ENCODE measurements at regions not wholly inside any gene's neighbourhood (a gene's known extent, or its start where the extent isn't known, plus 50 kb on each side); places are given as distances from the start of the nearest gene placed in this dataset.

GRCh38 chr11:69887330-69887729, 68.1 kb upstream of the FGF3 start:
- TF ChIP-seq CTCF (conservative IDR thresholded peaks at IDR 0.05; ENCODE audit: low read depth), result no peak
- no peak for DNase-seq (ENCODE audit: low spot score)
- POLR2A ChIA-PET (ENCODE audit: low non-redundant PET), result no interaction called here
- no peak overlapping the region for H3K27ac ChIP-seq
- CTCF ChIA-PET, result interaction anchor here (0.5 to 0.6 kb wide), 2 partner anchors 45 to 166 kb away, joined by 3 read pairs; no protein-coding TSS in a partner anchor

- DNase-seq (ENCODE audit: low spot score), result no peak
- ChIA-PET CTCF (interaction anchor here (0.5 to 1.0 kb wide), 5 partner anchors 13 to 202 kb away, joined by 3 to 5 read pairs (median 4); no protein-coding TSS in a partner anchor), POLR2A (ENCODE audit: low non-redundant PET) (no interaction called here)
- no peak for TF ChIP-seq CTCF (conservative IDR thresholded peaks at IDR 0.05; ENCODE audit: low read depth)
- no peak overlapping the region for H3K27ac ChIP-seq
These were observed 68.7 kb upstream of the FGF3 start for GRCh38 chr11:69887841-69888427.

GRCh38 chr11:69888483-69889181, 69.4 kb upstream of the FGF3 start:
- DNase-seq (ENCODE audit: low spot score), result peak; percentile 78
- ChIA-PET POLR2A (ENCODE audit: low non-redundant PET) (no interaction called here), CTCF (interaction anchor here (0.6 to 1.0 kb wide), 11 partner anchors 12 to 223 kb away, joined by 3 to 7 read pairs (median 4); no protein-coding TSS in a partner anchor)
- no peak overlapping the region for H3K27ac ChIP-seq
- TF ChIP-seq CTCF (conservative IDR thresholded peaks at IDR 0.05; ENCODE audit: low read depth), result peak; percentile 87

GRCh38 chr11:69889400-69890318, 70.4 kb upstream of the FGF3 start:
- CTCF ChIA-PET, result interaction anchor here (0.9 to 1.3 kb wide), 3 partner anchors 19 to 203 kb away, joined by 3 to 8 read pairs (median 3); no protein-coding TSS in a partner anchor

GRCh38 chr11:69890476-69890875, 71.3 kb upstream of the FGF3 start:
- DNase-seq (ENCODE audit: low spot score), result no peak
- ChIA-PET CTCF (interaction anchor here (0.9 to 1.3 kb wide), 2 partner anchors 19 to 204 kb away, joined by 3 to 8 read pairs; no protein-coding TSS in a partner anchor), POLR2A (ENCODE audit: low non-redundant PET) (no interaction called here)
- no peak for TF ChIP-seq CTCF (conservative IDR thresholded peaks at IDR 0.05; ENCODE audit: low read depth)
- no peak overlapping the region for H3K27ac ChIP-seq

More at GRCh38 chr11:69889400-69890318, 70.4 kb upstream of the FGF3 start:
- POLR2A ChIA-PET (ENCODE audit: low non-redundant PET), result no interaction called here
- TF ChIP-seq CTCF (conservative IDR thresholded peaks at IDR 0.05; ENCODE audit: low read depth), result no peak
- no peak for DNase-seq (ENCODE audit: low spot score)
- no peak overlapping the region for H3K27ac ChIP-seq
